GM13976 (cell line): ENCODE measurements at regions not wholly inside any gene's neighbourhood (a gene's known extent, or its start where the extent isn't known, plus 50 kb on each side); places are given as distances from the start of the nearest gene placed in this dataset.

Experiments used
- DNase-seq: peaks from one replicate; pipeline ENCODE4 v3.0.0; 2012; ENCODE audit warnings: low spot score
- in situ Hi-C: fragments of 300-500 bp; cut with MboI; formaldehyde crosslinking; loops from one replicate; pipeline ENCODE4 v1.12.0; 2022; ENCODE audit warnings: low sequenced_read_pairs, mixed read lengths, inconsistent platforms; ENCODE audit not compliant: unreplicated experiment
- TF ChIP-seq, protein P1 (sequence below): IDR thresholded peaks from 2 replicates; pipeline ENCODE4 v1.5.1; 2012; ENCODE audit warnings: borderline replicate concordance, mild to moderate bottlenecking; ENCODE audit not compliant: insufficient read depth; ENCODE audit errors: extremely low read depth, missing control alignments, control extremely low read depth

DNA sequence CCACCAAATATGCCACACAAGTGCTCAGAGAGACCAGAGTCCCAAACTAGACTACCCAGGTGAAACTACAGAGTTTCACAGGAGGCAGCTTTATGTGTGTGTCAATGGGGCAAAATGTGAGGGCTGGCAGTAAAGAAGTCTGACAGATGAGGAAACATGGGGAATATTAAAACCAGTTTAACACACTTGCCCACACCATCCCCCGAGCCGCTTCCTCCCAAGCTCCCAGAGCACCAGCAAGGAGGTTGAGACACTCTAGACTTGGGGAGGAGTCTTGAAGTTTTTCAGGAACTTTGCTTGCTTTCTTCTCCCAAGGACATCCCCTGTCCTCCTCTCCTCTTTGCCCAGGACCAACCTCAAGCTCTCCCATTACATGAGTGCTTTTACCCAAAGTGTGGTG, 94.7 kb upstream of the SPRY1 start:
- in situ Hi-C loops = no loop called here

DNA sequence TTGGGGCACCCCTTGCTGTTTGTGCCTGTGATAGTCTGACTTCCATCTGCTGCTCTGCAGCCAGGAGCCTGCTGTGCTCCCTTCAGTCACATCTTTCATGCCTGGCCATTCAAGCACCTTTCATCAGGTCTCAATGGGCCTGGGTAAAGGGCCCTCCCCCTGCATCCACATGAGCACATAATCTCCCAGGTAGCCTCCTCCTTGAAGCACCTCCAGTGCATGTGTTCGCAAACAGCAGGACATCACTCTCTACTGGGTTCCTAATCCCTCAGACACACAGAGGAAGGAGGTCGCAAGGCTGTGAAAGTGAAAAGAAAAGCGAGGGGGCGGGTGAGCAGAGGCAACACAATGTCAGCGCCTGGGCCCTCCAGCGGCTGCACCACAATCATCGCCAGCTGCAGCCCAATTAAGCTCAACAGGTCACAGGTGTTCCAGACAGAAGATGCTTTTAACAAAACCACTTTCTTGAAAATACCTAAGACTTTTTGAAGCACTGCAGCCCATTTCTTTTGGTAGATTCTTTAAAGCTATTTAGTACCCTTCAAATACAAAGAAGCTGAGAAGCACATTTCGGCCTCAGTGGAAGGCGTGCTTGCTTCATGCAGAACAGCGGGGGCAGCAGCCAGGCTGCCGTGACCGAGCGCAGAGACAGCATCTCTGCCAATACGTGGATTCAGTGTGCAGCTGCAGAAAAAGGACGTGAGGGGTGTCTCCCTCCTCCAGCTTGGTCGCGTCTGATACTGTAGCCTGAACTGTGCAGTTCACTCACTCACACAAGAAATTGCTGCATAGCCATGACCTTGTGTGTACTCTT, 92.2 kb upstream of the SPRY1 start:
- TF ChIP-seq, protein P1, sequence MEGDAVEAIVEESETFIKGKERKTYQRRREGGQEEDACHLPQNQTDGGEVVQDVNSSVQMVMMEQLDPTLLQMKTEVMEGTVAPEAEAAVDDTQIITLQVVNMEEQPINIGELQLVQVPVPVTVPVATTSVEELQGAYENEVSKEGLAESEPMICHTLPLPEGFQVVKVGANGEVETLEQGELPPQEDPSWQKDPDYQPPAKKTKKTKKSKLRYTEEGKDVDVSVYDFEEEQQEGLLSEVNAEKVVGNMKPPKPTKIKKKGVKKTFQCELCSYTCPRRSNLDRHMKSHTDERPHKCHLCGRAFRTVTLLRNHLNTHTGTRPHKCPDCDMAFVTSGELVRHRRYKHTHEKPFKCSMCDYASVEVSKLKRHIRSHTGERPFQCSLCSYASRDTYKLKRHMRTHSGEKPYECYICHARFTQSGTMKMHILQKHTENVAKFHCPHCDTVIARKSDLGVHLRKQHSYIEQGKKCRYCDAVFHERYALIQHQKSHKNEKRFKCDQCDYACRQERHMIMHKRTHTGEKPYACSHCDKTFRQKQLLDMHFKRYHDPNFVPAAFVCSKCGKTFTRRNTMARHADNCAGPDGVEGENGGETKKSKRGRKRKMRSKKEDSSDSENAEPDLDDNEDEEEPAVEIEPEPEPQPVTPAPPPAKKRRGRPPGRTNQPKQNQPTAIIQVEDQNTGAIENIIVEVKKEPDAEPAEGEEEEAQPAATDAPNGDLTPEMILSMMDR = no peak
- in situ Hi-C loops = no loop called here
- no peak for DNase-seq

More for the DNA sequence above, 94.7 kb upstream of the SPRY1 start:
- DNase-seq = no peak
- TF ChIP-seq, protein P1 = no peak

DNA sequence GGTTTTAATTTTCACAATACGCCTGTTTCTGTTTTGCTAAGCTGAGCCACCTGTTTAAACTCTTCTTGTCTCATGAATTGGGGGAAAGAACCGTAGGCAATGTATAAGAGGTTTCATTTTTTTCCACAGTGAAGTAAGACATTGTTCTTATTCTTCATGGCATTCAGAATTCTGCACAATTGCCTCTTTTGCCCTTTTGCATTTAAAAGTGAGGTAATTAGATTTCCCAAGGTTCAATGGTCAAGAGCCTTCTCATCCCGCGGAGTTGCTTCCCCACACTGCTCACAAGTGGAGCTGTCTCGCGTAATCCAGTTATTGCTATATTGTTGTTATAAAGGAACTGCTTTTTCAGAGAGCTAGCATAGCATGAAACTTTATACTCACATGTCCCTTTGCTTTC, 90.9 kb upstream of the SPRY1 start:
- DNase-seq = no peak
- in situ Hi-C loops = no loop called here
- TF ChIP-seq, protein P1 = no peak

DNA sequence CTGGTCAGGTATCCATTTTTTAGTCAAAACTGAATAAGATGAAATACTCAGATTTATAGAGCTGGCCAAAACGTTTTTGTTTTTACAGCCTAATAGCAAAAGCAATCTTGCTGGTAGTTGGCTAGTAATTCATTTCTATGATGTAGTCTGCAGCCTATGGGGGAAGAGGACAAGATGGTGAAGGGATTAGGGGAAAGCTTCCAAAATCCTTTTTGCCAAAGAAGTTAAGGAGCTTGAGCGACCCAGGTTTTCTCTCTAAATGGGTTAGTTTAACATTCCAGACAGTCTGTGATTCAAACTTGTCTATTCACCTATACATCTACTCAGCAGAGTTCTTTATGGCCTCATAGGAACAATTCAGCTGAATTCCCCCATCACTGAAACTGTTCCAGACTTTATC, 89.8 kb upstream of the SPRY1 start:
- DNase-seq = no peak
- TF ChIP-seq, protein P1 = no peak
- in situ Hi-C loops = no loop called here

DNA sequence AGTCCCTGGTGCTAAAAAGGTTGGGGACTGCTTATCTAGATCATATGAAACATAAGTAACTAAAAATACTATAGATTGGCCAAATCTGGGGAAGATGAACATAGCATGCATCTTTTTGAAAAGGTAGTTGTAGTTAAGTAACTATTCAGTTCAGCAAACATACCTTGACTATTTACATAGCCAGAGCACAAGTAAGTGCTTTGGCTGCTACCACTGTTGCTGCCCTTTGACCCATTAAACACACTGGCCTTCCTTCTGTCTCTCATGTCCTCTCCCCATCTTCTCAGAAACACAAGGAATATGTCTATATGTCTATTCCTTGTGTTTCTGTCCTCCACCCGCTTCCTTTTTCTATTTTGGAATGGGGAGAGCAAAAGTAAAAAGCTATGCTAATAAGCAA, 87.9 kb upstream of the SPRY1 start:
- DNase-seq = no peak
- in situ Hi-C loops = no loop called here
- TF ChIP-seq, protein P1 = no peak

DNA sequence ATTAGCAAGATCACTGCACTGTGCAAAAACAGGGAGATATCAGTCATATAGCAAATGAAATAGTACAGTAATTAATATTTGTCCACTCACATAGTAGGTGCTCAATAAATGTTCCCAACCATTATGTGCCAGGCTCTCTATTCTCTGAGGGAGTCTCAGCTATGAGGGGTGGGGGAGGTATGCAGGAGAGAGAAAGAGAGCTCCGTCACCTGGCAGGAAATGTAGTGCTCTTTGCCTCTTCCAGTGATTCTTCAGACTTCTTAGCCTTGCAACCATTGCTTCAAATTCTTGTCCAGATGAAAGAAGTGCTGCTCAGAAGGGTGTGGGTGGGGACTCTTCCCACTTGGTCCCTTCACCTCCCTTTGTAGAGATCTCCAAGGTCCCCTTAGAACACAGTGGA, 84.5 kb upstream of the SPRY1 start:
- TF ChIP-seq, protein P1 = no peak
- in situ Hi-C loops = no loop called here
- no peak for DNase-seq
